Glutamatergic neuron (in vitro differentiated cells): ENCODE measurements at regions not wholly inside any gene's neighbourhood (a gene's known extent, or its start where the extent isn't known, plus 50 kb on each side); places are given as distances from the start of the nearest gene placed in this dataset.
A peak's percentile ranks its signal among the peaks of the same experiment; 100 is the strongest.

Experiments
- DNase-seq: peaks from one replicate; pipeline ENCODE4 v3.0.0; 2022
- H3K27ac Mint-ChIP-seq: one replicate; pipeline ENCODE4 v1.8.0; 2020; ENCODE audit warnings: mild to moderate bottlenecking, mixed read lengths, inconsistent platforms; ENCODE audit not compliant: unreplicated experiment
- H3K27me3 Mint-ChIP-seq: one replicate; pipeline ENCODE4 v1.8.0; 2020; ENCODE audit warnings: mild to moderate bottlenecking, moderate library complexity, mixed read lengths, inconsistent platforms; ENCODE audit not compliant: unreplicated experiment
- H3K36me3 Mint-ChIP-seq: one replicate; pipeline ENCODE4 v1.8.0; 2020; ENCODE audit warnings: mild to moderate bottlenecking, mixed read lengths, inconsistent platforms; ENCODE audit not compliant: unreplicated experiment
- H3K4me1 Mint-ChIP-seq: one replicate; pipeline ENCODE4 v1.8.0; 2020; ENCODE audit warnings: mild to moderate bottlenecking, low read depth, mixed read lengths, inconsistent platforms; ENCODE audit not compliant: unreplicated experiment
- H3K4me3 Mint-ChIP-seq: one replicate; pipeline ENCODE4 v1.8.0; 2020; ENCODE audit warnings: mild to moderate bottlenecking, mixed read lengths, inconsistent platforms; ENCODE audit not compliant: unreplicated experiment
- H3K9me3 Mint-ChIP-seq: one replicate; pipeline ENCODE4 v1.8.0; 2020; ENCODE audit warnings: mild to moderate bottlenecking, moderate library complexity, mixed read lengths, inconsistent platforms; ENCODE audit not compliant: unreplicated experiment
- CTCF ChIP-seq: fragments of 200-600 bp; sonication (generic); IDR thresholded peaks from one replicate; pipeline ENCODE4 v1.5.0; 2021; ENCODE audit not compliant: partially characterized antibody, unreplicated experiment

GRCh38 chr18:39701055-39701783 is 2135.6 kb upstream of the CELF4 start:
- Mint-ChIP-seq H3K27ac (no peak overlapping the region), H3K4me1 (no peaks in the 10 kb centered on the region), H3K9me3 (no peaks in the 10 kb centered on the region), H3K36me3 (no peaks in the 10 kb centered on the region), H3K4me3 (no peak overlapping the region), H3K27me3 (no peaks in the 10 kb centered on the region)
- DNase-seq, result no peak
- no peak for TF ChIP-seq CTCF

- no peak overlapping the region for H3K4me3 Mint-ChIP-seq
- no peaks in the 10 kb centered on the region for H3K4me1 Mint-ChIP-seq
- H3K27ac Mint-ChIP-seq, result no peak overlapping the region
- H3K27me3 Mint-ChIP-seq, result no peaks in the 10 kb centered on the region
- no peaks in the 10 kb centered on the region for H3K36me3 Mint-ChIP-seq
- DNase-seq, result no peak
- no peaks in the 10 kb centered on the region for H3K9me3 Mint-ChIP-seq
- TF ChIP-seq CTCF, result no peak
These were observed 2133.9 kb upstream of the CELF4 start for GRCh38 chr18:39699340-39699964.

GRCh38 chr18:39698436-39698835 is 2132.8 kb upstream of the CELF4 start:
- H3K36me3 Mint-ChIP-seq, result no peaks in the 10 kb centered on the region
- H3K9me3 Mint-ChIP-seq, result no peaks in the 10 kb centered on the region
- H3K27me3 Mint-ChIP-seq, result no peaks in the 10 kb centered on the region
- no peak overlapping the region for H3K4me3 Mint-ChIP-seq
- no peak for TF ChIP-seq CTCF
- no peak for DNase-seq
- no peak overlapping the region for H3K27ac Mint-ChIP-seq
- no peaks in the 10 kb centered on the region for H3K4me1 Mint-ChIP-seq

DNA sequence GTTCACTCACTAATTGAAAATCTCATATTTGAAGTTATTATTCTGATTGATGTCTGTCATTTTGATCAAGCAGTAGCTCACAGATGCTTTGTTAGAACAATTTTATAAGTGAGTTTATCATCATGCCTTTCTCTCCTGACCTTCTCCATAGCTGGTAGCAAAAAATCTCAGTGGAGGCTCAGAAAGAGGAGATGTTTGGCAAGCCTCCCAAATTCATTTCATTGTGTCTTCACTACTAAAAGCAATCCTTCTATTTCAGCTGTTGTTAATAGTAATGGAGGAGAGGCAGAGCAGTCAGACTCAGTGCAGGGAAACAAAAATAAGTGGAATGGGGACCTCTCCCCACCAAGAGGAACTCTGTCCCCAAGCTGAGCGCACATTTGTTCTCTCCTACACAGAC is 2127.8 kb upstream of the CELF4 start:
- no peaks in the 10 kb centered on the region for H3K9me3 Mint-ChIP-seq
- DNase-seq, result no peak
- no peaks in the 10 kb centered on the region for H3K36me3 Mint-ChIP-seq
- H3K27me3 Mint-ChIP-seq, result no peaks in the 10 kb centered on the region
- H3K27ac Mint-ChIP-seq, result no peak overlapping the region
- H3K4me3 Mint-ChIP-seq, result no peak overlapping the region
- TF ChIP-seq CTCF, result no peak
- no peaks in the 10 kb centered on the region for H3K4me1 Mint-ChIP-seq

DNA sequence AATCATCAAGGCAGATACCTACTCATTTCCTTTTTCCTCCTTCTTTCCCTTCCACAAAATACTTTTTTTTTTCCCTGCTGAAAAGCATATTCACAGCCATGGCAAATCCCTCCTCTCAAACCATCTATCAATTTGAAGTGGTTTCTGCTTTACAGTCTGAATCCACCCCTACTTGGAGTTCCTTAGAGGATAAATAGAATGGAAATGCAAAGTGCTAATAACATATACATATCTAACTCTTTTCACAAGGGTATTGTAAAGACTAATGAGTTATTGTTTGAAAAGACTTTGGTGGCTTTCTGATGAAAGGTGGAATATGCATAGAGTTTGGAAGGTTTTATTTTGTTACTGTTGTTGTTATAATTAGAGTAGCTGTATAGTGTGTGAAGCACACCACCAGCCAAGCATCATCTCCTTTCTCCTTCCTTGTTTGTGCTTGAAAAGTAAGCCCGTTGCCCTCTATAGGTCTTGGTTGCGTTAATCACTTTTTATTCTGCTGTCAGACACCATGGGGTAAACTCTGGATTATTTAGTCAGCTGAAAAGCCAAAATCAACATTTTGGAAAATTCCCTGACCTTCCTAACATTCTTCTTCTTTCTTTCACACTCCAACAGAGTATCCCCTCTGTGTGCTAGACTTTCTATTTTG is 2126.9 kb upstream of the CELF4 start:
- no peaks in the 10 kb centered on the region for H3K27me3 Mint-ChIP-seq
- TF ChIP-seq CTCF, result no peak
- peak overlapping the region; percentile 26 for H3K4me3 Mint-ChIP-seq

More for the DNA sequence above, 2126.9 kb upstream of the CELF4 start:
- DNase-seq, result no peak
- H3K36me3 Mint-ChIP-seq, result no peaks in the 10 kb centered on the region
- H3K4me1 Mint-ChIP-seq, result no peaks in the 10 kb centered on the region
- H3K27ac Mint-ChIP-seq, result no peak overlapping the region
- H3K9me3 Mint-ChIP-seq, result no peaks in the 10 kb centered on the region
